Osteoblast (primary cell): ENCODE measurements at regions not wholly inside any gene's neighbourhood (a gene's known extent, or its start where the extent isn't known, plus 50 kb on each side); places are given as distances from the start of the nearest gene placed in this dataset.

Source experiments
- DNase-seq: peaks from one replicate; pipeline ENCODE4 v3.0.0; 2011; ENCODE audit warnings: low spot score, mixed read lengths; ENCODE audit not compliant: insufficient read length; ENCODE audit errors: missing footprints
- H2AFZ ChIP-seq: 2 replicates; pipeline ENCODE4 v1.6.0; 2011; ENCODE audit warnings: mild to moderate bottlenecking, low read length
- H3K27ac ChIP-seq: 2 replicates; pipeline ENCODE4 v1.5.1; 2011; ENCODE audit warnings: mild to moderate bottlenecking, low read depth, low read length, moderate library complexity
- H3K27me3 ChIP-seq: 2 replicates; pipeline ENCODE4 v1.6.0; 2012; ENCODE audit warnings: mild to moderate bottlenecking, control low read depth, inconsistent platforms, low read length, moderate library complexity; ENCODE audit not compliant: insufficient read depth
- H3K36me3 ChIP-seq: 2 replicates; pipeline ENCODE4 v1.5.1; 2011; ENCODE audit warnings: mild to moderate bottlenecking, low read length, control low read depth, moderate library complexity; ENCODE audit not compliant: insufficient read depth
- H3K4me1 ChIP-seq: 2 replicates; pipeline ENCODE4 v1.5.1; 2011; ENCODE audit warnings: mild to moderate bottlenecking, low read length, control low read depth, moderate library complexity; ENCODE audit not compliant: insufficient read depth
- H3K4me2 ChIP-seq: 2 replicates; pipeline ENCODE4 v1.6.0; 2011; ENCODE audit warnings: mild to moderate bottlenecking, low read length; ENCODE audit not compliant: insufficient read depth
- H3K4me3 ChIP-seq: fragments of 200-600 bp; sonication (generic); 3 replicates; pipeline ENCODE4 v1.5.1; 2012; ENCODE audit warnings: mild to moderate bottlenecking, low read length, inconsistent platforms; ENCODE audit not compliant: insufficient read depth
- H3K79me2 ChIP-seq: 2 replicates; pipeline ENCODE4 v1.6.0; 2012; ENCODE audit warnings: mild to moderate bottlenecking, low read length, control low read depth, inconsistent platforms; ENCODE audit not compliant: insufficient read depth
- H3K9me3 ChIP-seq: 2 replicates; pipeline ENCODE4 v1.5.1; 2011; ENCODE audit warnings: low read depth, low read length, control low read depth
- H4K20me1 ChIP-seq: 2 replicates; pipeline ENCODE4 v1.6.0; 2012; ENCODE audit warnings: mild to moderate bottlenecking, low read length, control low read depth; ENCODE audit not compliant: insufficient read depth
- CTCF ChIP-seq: IDR thresholded peaks from 2 replicates; pipeline ENCODE4 v1.5.1; 2011; ENCODE audit warnings: mild to moderate bottlenecking, low read depth, low read length, moderate library complexity; ENCODE audit errors: extremely low read depth

GRCh38 chr18:60130284-60130683 lies 230.5 kb downstream of the PMAIP1 start:
- Histone ChIP-seq H3K79me2 (no peaks in the 10 kb centered on the region), H2AFZ (no peak overlapping the region), H3K36me3 (no peaks in the 10 kb centered on the region), H3K4me3 (no peak overlapping the region), H3K9me3 (no peaks in the 10 kb centered on the region), H3K4me2 (no peak overlapping the region), H3K4me1 (no peaks in the 10 kb centered on the region), H4K20me1 (no peaks in the 10 kb centered on the region), H3K27me3 (no peaks in the 10 kb centered on the region), H3K27ac (no peak overlapping the region)
- TF ChIP-seq CTCF = no peak
- DNase-seq = no peak

GRCh38 chr18:60123031-60123430 lies 223.2 kb downstream of the PMAIP1 start:
- Histone ChIP-seq H4K20me1 (no peaks in the 10 kb centered on the region), H3K79me2 (no peaks in the 10 kb centered on the region), H3K4me1 (no peaks in the 10 kb centered on the region), H3K4me2 (no peak overlapping the region), H3K36me3 (no peaks in the 10 kb centered on the region), H3K27ac (no peak overlapping the region), H3K4me3 (no peak overlapping the region), H3K27me3 (no peaks in the 10 kb centered on the region), H3K9me3 (no peaks in the 10 kb centered on the region), H2AFZ (no peak overlapping the region)
- TF ChIP-seq CTCF = no peak
- no peak for DNase-seq

- Histone ChIP-seq H3K4me2 (no peak overlapping the region), H4K20me1 (no peaks in the 10 kb centered on the region), H3K36me3 (no peaks in the 10 kb centered on the region), H3K27me3 (no peaks in the 10 kb centered on the region), H2AFZ (no peak overlapping the region), H3K27ac (no peak overlapping the region), H3K4me1 (no peaks in the 10 kb centered on the region), H3K79me2 (no peaks in the 10 kb centered on the region), H3K9me3 (no peaks in the 10 kb centered on the region), H3K4me3 (no peak overlapping the region)
- no peak for DNase-seq
- TF ChIP-seq CTCF = no peak
Measured at GRCh38 chr18:60122339-60122738, 222.5 kb downstream of the PMAIP1 start.

- no peaks in the 10 kb centered on the region for H4K20me1 ChIP-seq
- H3K4me1 ChIP-seq = no peaks in the 10 kb centered on the region
- H3K27ac ChIP-seq = no peak overlapping the region
- H3K9me3 ChIP-seq = no peaks in the 10 kb centered on the region
- no peak for TF ChIP-seq CTCF
- no peak overlapping the region for H3K4me3 ChIP-seq
- no peaks in the 10 kb centered on the region for H3K27me3 ChIP-seq
- no peak overlapping the region for H3K4me2 ChIP-seq
- DNase-seq = no peak
- no peaks in the 10 kb centered on the region for H3K36me3 ChIP-seq
- H2AFZ ChIP-seq = no peak overlapping the region
- no peaks in the 10 kb centered on the region for H3K79me2 ChIP-seq
Measured at GRCh38 chr18:60120231-60120750, 220.5 kb downstream of the PMAIP1 start.
